Choroid plexus epithelial cell (primary cell): ENCODE measurements at regions not wholly inside any gene's neighbourhood (a gene's known extent, or its start where the extent isn't known, plus 50 kb on each side); places are given as distances from the start of the nearest gene placed in this dataset.

Source experiments
- DNase-seq: peaks from one replicate; pipeline ENCODE4 v3.0.0-alpha.2; 2010; ENCODE audit warnings: low read depth
- H3K4me3 ChIP-seq: 2 replicates; pipeline ENCODE4 v1.5.1; 2011; ENCODE audit warnings: low read depth, mild to moderate bottlenecking, control low read depth, low read length, moderate library complexity
- TF ChIP-seq, protein P1 (sequence below): conservative IDR thresholded peaks from 2 replicates; pipeline ENCODE4 v1.5.1; 2011; ENCODE audit warnings: low read depth, mild to moderate bottlenecking, control low read depth, inconsistent platforms, low read length, moderate library complexity

DNA sequence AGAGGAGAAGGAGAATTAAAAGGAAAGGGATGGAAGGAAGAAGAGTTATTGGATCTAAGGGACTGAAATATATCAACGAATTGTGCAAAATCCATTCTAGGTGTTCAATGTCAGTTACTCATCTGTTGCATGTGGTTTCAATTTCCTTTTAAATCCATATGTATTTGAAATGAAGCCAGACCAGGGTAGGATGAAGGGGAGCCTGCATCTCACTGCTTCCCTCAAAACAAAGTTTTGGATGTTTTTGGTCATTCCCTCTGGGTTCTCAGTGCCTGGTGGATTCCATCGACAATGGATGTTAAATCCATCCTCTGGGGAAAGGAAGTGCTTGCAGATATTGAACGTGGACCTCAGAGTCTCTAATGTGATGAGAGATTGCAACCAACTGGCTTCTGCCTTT is 103.5 kb upstream of the XYLT1 start:
- TF ChIP-seq, protein P1, sequence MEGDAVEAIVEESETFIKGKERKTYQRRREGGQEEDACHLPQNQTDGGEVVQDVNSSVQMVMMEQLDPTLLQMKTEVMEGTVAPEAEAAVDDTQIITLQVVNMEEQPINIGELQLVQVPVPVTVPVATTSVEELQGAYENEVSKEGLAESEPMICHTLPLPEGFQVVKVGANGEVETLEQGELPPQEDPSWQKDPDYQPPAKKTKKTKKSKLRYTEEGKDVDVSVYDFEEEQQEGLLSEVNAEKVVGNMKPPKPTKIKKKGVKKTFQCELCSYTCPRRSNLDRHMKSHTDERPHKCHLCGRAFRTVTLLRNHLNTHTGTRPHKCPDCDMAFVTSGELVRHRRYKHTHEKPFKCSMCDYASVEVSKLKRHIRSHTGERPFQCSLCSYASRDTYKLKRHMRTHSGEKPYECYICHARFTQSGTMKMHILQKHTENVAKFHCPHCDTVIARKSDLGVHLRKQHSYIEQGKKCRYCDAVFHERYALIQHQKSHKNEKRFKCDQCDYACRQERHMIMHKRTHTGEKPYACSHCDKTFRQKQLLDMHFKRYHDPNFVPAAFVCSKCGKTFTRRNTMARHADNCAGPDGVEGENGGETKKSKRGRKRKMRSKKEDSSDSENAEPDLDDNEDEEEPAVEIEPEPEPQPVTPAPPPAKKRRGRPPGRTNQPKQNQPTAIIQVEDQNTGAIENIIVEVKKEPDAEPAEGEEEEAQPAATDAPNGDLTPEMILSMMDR = no peak
- H3K4me3 ChIP-seq = no peak overlapping the region
- no peak for DNase-seq

DNA sequence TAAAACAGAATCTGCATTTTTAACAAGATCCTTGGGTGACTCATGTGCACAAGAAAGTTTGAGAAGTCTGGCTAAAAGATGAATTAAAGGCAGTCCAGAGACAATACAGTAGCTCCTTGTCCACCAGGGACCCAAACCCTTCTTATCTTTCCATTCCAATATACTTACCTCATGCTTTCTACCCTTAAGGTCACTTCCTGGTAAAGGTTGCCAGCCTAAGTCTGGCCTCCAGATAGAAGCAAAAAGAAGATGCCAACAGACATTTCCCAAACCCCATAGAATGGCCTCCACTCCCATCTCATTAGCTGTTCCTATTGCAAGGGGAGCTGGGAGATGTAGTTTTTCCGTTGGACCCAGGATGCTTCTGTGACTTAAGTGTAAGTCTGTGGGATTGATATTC is 101.4 kb upstream of the XYLT1 start:
- H3K4me3 ChIP-seq = no peak overlapping the region
- TF ChIP-seq, protein P1 = no peak
- no peak for DNase-seq

DNA sequence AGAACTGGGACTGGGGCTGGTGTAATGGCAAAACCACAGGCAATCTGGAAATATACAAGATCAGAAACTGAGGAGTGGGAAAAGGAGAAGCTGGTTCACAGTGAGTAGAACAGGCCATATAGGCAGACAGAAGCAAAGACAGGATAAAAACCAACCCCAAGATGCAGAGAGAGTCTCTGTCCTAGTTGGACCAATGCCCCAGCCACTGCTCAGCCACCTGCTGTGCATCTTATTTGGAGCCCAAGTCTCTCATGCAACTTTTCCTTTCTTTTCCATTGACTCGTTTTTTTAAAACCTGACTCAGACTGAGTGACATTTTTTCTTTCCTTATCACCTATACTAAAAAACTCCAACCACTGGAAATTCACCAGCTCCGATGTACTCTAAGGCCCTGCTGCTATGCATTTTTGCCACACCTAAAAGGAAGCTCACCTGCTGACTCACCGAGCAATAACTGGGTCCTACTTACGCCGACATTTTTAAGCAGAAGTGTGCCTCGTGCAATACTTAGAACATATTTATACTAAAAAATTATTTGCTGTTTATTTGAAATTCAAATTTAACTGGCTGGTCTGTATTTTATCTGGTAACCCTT is 100.8 kb upstream of the XYLT1 start:
- no peak for DNase-seq
- no peak overlapping the region for H3K4me3 ChIP-seq
- TF ChIP-seq, protein P1 = no peak

DNA sequence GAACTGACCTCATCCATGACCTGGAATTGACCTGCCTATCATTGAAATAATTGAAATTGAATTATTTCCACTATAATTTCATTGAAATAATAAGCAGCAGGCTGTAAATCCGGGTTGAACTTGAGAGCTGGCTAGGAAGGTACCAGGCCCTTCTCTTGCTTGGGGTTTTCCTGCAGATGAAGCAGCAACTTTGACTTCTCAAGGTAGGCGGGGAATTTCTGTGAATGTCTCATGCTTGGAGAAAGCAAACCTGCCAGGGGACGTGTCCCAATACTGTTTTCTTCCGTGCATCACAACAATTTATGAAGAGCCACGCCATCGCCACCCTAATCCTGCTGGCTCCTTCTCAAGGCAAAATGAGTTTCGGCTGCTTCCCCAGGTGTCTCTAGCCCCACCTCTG is 97.5 kb upstream of the XYLT1 start:
- no peak for DNase-seq
- no peak overlapping the region for H3K4me3 ChIP-seq
- TF ChIP-seq, protein P1 = no peak

DNA sequence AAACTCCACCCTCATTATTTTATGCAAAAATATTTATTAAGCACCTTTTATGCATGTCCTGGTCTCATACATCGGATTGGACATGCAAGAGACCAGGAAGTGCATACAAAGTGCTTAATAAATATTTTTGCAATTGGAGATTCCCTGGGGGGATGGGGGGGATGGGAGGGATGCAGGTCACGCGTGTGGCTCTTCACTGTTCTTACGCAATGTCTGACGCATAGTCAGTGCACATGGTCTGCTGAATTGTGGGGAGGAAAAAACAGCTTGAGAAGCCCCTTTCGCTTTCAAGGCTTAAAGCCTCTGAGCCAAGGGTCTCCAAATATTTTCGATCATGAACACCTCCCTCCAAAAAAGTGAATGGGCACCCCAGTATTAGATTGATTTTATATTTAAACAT is 96.7 kb upstream of the XYLT1 start:
- TF ChIP-seq, protein P1 = no peak
- no peak for DNase-seq
- H3K4me3 ChIP-seq = no peak overlapping the region

DNA sequence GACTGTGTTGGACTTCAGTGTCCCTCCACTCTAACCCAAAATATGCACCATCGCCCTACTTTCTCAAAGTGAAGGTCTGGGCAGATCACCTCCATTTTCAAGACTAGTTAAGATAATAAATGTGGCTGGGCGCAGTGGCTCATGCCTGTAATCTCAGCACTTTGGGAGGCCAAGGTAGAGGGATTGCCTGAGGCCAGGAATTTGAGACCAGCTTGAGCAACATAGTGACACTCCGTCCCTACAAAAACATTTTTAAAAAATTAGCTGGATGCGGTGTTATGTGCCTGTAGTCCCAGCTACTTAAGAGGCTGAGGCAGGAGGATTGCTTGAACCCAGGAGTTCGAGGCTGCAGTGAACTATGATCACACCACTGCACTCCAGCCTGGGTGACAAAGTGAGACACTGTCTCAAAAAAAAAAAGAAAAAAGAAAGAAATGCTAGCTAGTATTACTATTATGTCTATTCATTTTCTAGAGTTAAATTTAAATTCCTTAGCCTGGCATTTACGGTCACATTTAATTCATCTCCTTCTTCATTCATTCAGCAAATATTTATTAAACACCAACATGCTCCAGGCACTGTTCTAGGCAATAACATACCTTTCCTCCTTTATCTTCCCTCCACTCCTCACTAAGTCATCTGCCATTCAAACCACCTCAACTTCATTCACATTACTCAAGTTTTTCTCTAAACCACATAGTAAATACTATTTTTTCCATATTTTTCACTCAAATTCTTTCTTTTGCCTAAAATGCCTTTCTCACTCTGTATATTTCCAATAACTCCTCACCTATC is 96.1 kb upstream of the XYLT1 start:
- DNase-seq = no peak
- H3K4me3 ChIP-seq = no peak overlapping the region
- TF ChIP-seq, protein P1 = no peak

DNA sequence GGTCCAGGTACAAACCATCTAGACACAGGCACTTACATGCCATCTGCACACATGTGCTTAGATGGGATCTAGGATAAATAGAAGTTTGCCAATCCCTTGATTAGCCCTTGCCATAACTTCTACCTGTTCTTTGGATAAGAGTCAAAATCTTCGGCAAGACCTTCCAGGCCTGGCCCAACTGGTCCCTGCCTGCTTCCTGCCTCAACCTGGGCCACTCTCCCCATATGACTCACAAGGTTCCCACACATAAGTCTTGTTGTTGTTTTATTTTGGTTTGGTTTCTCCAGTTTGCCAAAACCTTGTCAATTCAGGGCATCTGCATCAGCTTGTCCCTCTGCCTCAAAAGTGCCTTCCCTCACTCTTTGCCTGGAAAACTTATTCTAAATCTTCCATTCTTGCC is 95.3 kb upstream of the XYLT1 start:
- TF ChIP-seq, protein P1 = no peak
- no peak for DNase-seq
- H3K4me3 ChIP-seq = no peak overlapping the region
